ENCODE measurements at regions not wholly inside any gene's neighbourhood (a gene's known extent, or its start where the extent isn't known, plus 50 kb on each side); places are given as distances from the start of the nearest gene placed in this dataset.

DNA sequence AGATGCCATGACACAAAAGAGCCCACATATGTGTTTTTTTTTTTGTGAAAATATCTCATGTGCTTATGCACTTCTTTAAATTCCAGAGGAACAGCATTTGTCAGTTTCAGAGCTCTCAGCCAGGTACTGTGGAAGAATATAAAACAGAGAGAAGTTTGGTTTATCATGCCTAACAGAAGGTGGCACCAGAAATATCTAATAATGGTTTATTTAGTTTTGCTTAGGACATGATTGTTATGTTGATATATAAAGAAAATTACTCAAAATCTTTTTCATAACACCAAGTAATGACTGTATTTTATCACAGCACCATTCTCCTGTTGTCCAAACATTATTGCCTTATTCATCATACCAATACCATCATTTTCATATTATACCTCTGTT lies 455.6 kb upstream of the ACTBL2 start:
- TF ChIP-seq, protein P1, sequence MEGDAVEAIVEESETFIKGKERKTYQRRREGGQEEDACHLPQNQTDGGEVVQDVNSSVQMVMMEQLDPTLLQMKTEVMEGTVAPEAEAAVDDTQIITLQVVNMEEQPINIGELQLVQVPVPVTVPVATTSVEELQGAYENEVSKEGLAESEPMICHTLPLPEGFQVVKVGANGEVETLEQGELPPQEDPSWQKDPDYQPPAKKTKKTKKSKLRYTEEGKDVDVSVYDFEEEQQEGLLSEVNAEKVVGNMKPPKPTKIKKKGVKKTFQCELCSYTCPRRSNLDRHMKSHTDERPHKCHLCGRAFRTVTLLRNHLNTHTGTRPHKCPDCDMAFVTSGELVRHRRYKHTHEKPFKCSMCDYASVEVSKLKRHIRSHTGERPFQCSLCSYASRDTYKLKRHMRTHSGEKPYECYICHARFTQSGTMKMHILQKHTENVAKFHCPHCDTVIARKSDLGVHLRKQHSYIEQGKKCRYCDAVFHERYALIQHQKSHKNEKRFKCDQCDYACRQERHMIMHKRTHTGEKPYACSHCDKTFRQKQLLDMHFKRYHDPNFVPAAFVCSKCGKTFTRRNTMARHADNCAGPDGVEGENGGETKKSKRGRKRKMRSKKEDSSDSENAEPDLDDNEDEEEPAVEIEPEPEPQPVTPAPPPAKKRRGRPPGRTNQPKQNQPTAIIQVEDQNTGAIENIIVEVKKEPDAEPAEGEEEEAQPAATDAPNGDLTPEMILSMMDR (IDR thresholded peaks at IDR 0.05 in 8 of 11, conservative IDR thresholded peaks at IDR 0.05 in 3 of 11): no peak
- TF ChIP-seq POLR2A (IDR thresholded peaks at IDR 0.05): no peak
- no peak for TF ChIP-seq POLR2AphosphoS5 (IDR thresholded peaks at IDR 0.05)

Data from spleen (tissue), 7 donors.